Kidney (tissue), 13 donors: ENCODE measurements at regions not wholly inside any gene's neighbourhood (a gene's known extent, or its start where the extent isn't known, plus 50 kb on each side); places are given as distances from the start of the nearest gene placed in this dataset.

Experiments used
- DNase-seq, 5 donors: peaks; one replicate each; pipeline ENCODE4 v3.0.0-alpha.2; 2013 to 2020
- FAIRE-seq: peaks from 2 replicates; lab custom pipeline; 2012; peaks lifted over from hg19 to GRCh38; lab: Jason Lieb, UNC
- H3K27ac ChIP-seq, 2 donors: one replicate each; pipeline ENCODE4 v1.7.0; 2013; ENCODE audit warnings: low read depth in 2 of 2, low read length in 2 of 2, inconsistent platforms in 1 of 2
- H3K27me3 ChIP-seq: one replicate; pipeline ENCODE4 v1.7.1; 2013; ENCODE audit warnings: low read length, inconsistent platforms; ENCODE audit not compliant: control insufficient read depth, insufficient read depth
- H3K36me3 ChIP-seq, 3 donors: one replicate each; pipeline versions ENCODE4 v1.7.0 to v1.7.1; 2013; ENCODE audit warnings: low read length in 3 of 3, control low read depth in 1 of 3, inconsistent platforms in 1 of 3; ENCODE audit not compliant: insufficient read depth in 3 of 3, control insufficient read depth in 2 of 3
- H3K4me1 ChIP-seq, 3 donors: one replicate each; pipeline versions ENCODE4 v1.7.0 to v1.7.1; 2013; ENCODE audit warnings: low read length in 3 of 3, inconsistent platforms in 1 of 3, low read depth in 1 of 3; ENCODE audit not compliant: control insufficient read depth in 2 of 3, insufficient read depth in 2 of 3
- H3K4me3 ChIP-seq, 3 donors: one replicate each; pipeline versions ENCODE4 v1.7.0 to v1.8.1; 2013; ENCODE audit warnings: low read length in 3 of 3, control low read depth in 1 of 3, inconsistent platforms in 1 of 3
- H3K9ac ChIP-seq, 3 donors: one replicate each; pipeline versions ENCODE4 v1.7.0 to v1.7.1; 2013; ENCODE audit warnings: low read length in 3 of 3, control low read depth in 1 of 3, inconsistent platforms in 1 of 3
- H3K9me3 ChIP-seq, 3 donors: one replicate each; pipeline versions ENCODE4 v1.7.0 to v1.7.1; 2013; ENCODE audit warnings: low read length in 3 of 3, control low read depth in 1 of 3, inconsistent platforms in 1 of 3; ENCODE audit not compliant: control insufficient read depth in 2 of 3, insufficient read depth in 1 of 3
- intact Hi-C: fragments of 100-400 bp; cut with DNase I; formaldehyde crosslinking; loops from one replicate; pipeline ENCODE4 v1.11.1; 2022
- TF ChIP-seq, protein P1 (sequence below): IDR thresholded peaks from 3 replicates; pipeline ENCODE4 v1.5.1; 2012; ENCODE audit warnings: mild to moderate bottlenecking, moderate library complexity, borderline replicate concordance; ENCODE audit not compliant: insufficient read depth; ENCODE audit errors: extremely low read depth
- donor health status: control.
- donor health status: control.
- donor health status: control.
- donor health status: control.
- donor health status: control.
- donor health status: DM: yes; HTN: yes; CAD: no.
- donor health status: Normal renal cell carcinoma (clear cell type).

DNA sequence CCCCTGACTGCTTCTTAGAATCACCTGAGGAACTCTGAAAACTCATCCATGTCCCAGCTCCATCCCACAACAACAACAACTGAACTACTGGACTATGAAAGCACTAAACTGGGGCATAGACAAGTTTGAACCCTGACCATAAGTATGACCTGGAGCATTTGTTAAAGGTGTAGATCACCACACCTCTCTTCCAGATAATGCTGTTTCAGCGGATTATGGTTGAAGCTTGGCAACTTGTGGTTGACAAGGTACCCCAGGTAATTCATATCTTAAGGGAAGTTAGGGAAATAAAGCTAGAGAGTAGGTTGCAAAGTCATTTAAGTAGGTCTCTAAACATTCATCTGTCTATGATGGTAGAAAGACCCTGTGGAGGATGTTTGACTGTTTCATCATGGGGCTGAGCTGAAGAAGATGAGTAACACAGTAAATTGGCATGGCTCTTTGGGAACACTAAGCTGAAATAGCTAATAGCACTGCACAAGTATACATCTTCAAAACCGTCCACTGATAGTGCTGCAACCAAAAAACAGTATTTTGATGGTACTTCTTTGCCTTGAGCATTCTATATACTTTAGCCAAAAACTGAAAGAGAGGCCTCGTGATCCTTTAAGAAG is 80.2 kb downstream of the TMEM174 start:
- TF ChIP-seq, protein P1, sequence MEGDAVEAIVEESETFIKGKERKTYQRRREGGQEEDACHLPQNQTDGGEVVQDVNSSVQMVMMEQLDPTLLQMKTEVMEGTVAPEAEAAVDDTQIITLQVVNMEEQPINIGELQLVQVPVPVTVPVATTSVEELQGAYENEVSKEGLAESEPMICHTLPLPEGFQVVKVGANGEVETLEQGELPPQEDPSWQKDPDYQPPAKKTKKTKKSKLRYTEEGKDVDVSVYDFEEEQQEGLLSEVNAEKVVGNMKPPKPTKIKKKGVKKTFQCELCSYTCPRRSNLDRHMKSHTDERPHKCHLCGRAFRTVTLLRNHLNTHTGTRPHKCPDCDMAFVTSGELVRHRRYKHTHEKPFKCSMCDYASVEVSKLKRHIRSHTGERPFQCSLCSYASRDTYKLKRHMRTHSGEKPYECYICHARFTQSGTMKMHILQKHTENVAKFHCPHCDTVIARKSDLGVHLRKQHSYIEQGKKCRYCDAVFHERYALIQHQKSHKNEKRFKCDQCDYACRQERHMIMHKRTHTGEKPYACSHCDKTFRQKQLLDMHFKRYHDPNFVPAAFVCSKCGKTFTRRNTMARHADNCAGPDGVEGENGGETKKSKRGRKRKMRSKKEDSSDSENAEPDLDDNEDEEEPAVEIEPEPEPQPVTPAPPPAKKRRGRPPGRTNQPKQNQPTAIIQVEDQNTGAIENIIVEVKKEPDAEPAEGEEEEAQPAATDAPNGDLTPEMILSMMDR, result no peak
- no peak for DNase-seq
- FAIRE-seq, result no peak

DNA sequence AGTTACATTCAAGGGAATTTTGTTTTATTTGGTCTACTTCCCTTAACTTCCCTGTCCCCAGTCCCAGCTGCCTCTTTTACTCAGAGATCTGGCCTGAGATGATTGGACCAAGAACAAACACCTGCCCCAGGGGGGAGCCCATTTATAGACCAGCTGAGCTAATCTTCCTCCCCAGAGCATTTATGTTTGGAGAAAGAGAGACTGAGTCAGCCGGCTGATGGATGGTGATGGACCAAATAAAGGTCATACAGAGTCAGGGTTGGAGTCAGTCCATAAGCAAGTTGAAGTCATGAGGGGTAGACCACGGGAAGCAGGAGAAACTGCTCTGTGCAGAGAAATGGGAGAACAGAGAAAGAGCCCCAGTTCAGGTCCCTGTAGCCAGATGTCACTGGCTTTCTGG is 77.7 kb downstream of the TMEM174 start:
- no peak overlapping the region for H3K4me3 ChIP-seq
- TF ChIP-seq, protein P1, result no peak
- H3K4me1 ChIP-seq, result no peaks in the 10 kb centered on the region
- H3K27ac ChIP-seq, result no peak overlapping the region
- FAIRE-seq, result no peak
- H3K9me3 ChIP-seq, result no peaks in the 10 kb centered on the region
- intact Hi-C loops, result no loop called here
- H3K27me3 ChIP-seq, result no peaks in the 10 kb centered on the region
- no peaks in the 10 kb centered on the region for H3K36me3 ChIP-seq
- no peak for DNase-seq
- no peak overlapping the region for H3K9ac ChIP-seq

More for the DNA sequence above, 80.2 kb downstream of the TMEM174 start:
- Histone ChIP-seq H3K9me3 (peaks cover 0 to 6% (median 0%) of the 10 kb centered on the region in 3 donors), H3K4me1 (no peaks in the 10 kb centered on the region), H3K4me3 (no peak overlapping the region), H3K27ac (no peak overlapping the region), H3K27me3 (no peaks in the 10 kb centered on the region), H3K36me3 (no peaks in the 10 kb centered on the region), H3K9ac (no peak overlapping the region)
- intact Hi-C loops, result no loop called here

DNA sequence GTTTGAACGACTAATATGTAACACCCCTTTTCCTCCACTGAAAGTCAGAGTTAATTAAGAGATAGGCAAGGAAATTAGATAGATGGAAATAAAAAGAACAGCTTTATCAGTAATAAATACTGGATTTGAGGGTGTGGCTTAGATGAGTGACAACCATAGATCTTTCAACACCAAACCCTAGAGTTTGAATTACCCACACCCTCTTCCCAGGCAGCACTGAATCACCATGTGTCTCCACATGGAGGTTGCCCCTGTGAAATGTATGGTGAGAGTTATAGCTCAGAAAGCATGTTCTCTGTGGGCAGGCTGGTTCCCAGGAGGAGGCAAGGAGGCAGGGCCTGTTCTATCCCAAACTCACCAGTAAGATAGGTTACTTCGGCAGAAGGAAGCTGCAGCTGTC is 69.7 kb downstream of the TMEM174 start:
- Histone ChIP-seq H3K9me3 (no peaks in the 10 kb centered on the region), H3K27ac (no peak overlapping the region), H3K4me3 (no peak overlapping the region), H3K36me3 (no peaks in the 10 kb centered on the region), H3K9ac (no peak overlapping the region), H3K27me3 (no peaks in the 10 kb centered on the region), H3K4me1 (no peaks in the 10 kb centered on the region)
- no peak for FAIRE-seq
- no peak for DNase-seq
- TF ChIP-seq, protein P1, result no peak
- intact Hi-C loops, result no loop called here

DNA sequence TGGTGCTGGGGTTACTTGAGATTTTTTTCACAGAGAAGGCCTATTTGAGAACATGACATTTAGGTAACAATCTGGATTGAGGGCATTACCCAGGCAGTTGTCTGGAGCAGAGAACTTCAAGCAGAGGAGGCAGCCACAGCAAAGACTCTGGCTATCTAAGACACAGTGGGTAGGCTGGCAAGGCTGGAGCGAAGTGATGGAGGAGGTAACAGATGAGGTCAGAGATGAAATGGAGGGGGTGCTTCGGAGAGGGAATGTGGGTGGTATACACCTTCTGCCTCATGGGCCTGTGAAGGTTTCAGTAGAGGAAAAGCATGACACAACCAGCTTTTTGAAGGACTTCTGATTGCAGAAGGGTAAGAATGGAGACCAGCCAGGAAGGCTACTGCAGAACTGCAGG is 65.9 kb downstream of the TMEM174 start:
- intact Hi-C loops, result no loop called here
- FAIRE-seq, result no peak

More for the DNA sequence above, 65.9 kb downstream of the TMEM174 start:
- Histone ChIP-seq H3K4me3 (no peak overlapping the region), H3K27ac (no peak overlapping the region), H3K36me3 (no peaks in the 10 kb centered on the region), H3K27me3 (no peaks in the 10 kb centered on the region), H3K4me1 (no peaks in the 10 kb centered on the region), H3K9me3 (no peaks in the 10 kb centered on the region), H3K9ac (no peak overlapping the region)
- TF ChIP-seq, protein P1, result no peak
- no peak for DNase-seq
